ENCODE measurements at regions not wholly inside any gene's neighbourhood (a gene's known extent, or its start where the extent isn't known, plus 50 kb on each side); places are given as distances from the start of the nearest gene placed in this dataset.

- H3K4me3 ChIP-seq (ENCODE audit: low read depth, low read length) = no peak overlapping the region
- DNase-seq (ENCODE audit: low read depth) = no peak
- TF ChIP-seq CTCF (conservative IDR thresholded peaks at IDR 0.05; ENCODE audit: low read depth, low read length) = no peak
These were observed 567.6 kb downstream of the BRD1 start for GRCh38 chr22:49259839-49260615.

GRCh38 chr22:49258107-49259010 lies 569.3 kb downstream of the BRD1 start:
- DNase-seq (ENCODE audit: low read depth) = no peak
- no peak overlapping the region for H3K4me3 ChIP-seq (ENCODE audit: low read depth, low read length)
- TF ChIP-seq CTCF (conservative IDR thresholded peaks at IDR 0.05; ENCODE audit: low read depth, low read length) = no peak

GRCh38 chr22:49257551-49257961 lies 570.1 kb downstream of the BRD1 start:
- no peak for TF ChIP-seq CTCF (conservative IDR thresholded peaks at IDR 0.05; ENCODE audit: low read depth, low read length)
- DNase-seq (ENCODE audit: low read depth) = no peak
- H3K4me3 ChIP-seq (ENCODE audit: low read depth, low read length) = no peak overlapping the region

- no peak overlapping the region for H3K4me3 ChIP-seq (ENCODE audit: low read depth, low read length)
- no peak for TF ChIP-seq CTCF (conservative IDR thresholded peaks at IDR 0.05; ENCODE audit: low read depth, low read length)
- no peak for DNase-seq (ENCODE audit: low read depth)
These were observed 571.8 kb downstream of the BRD1 start for GRCh38 chr22:49255741-49256318.

GRCh38 chr22:49255154-49255553 lies 572.5 kb downstream of the BRD1 start:
- TF ChIP-seq CTCF (conservative IDR thresholded peaks at IDR 0.05; ENCODE audit: low read depth, low read length) = no peak
- no peak overlapping the region for H3K4me3 ChIP-seq (ENCODE audit: low read depth, low read length)
- DNase-seq (ENCODE audit: low read depth) = no peak

- DNase-seq (ENCODE audit: low read depth) = no peak
- TF ChIP-seq CTCF (conservative IDR thresholded peaks at IDR 0.05; ENCODE audit: low read depth, low read length) = no peak
These were observed 574.0 kb downstream of the BRD1 start for GRCh38 chr22:49253656-49254055.

More at GRCh38 chr22:49253656-49254055, 574.0 kb downstream of the BRD1 start:
- H3K4me3 ChIP-seq (ENCODE audit: low read depth, low read length) = no peak overlapping the region
